H1 (cell line): ENCODE measurements at regions not wholly inside any gene's neighbourhood (a gene's known extent, or its start where the extent isn't known, plus 50 kb on each side); places are given as distances from the start of the nearest gene placed in this dataset.

Experiments used
- ASH2L ChIP-seq: fragments of 200-600, 300-600 bp; sonication (generic); IDR thresholded peaks from one replicate; pipeline ENCODE4 v1.7.1; 2017; ENCODE audit warnings: low read length
- CHD1 ChIP-seq: IDR thresholded peaks from 2 replicates; pipeline ENCODE4 v1.6.1; 2012; ENCODE audit warnings: low read depth, low read length, improper control_type of control experiment
- CHD2 ChIP-seq: IDR thresholded peaks from 2 replicates; pipeline ENCODE4 v1.6.1; 2012; ENCODE audit warnings: low read length, improper control_type of control experiment
- NRF1 ChIP-seq: IDR thresholded peaks from 2 replicates; pipeline ENCODE4 v1.6.1; 2011; ENCODE audit warnings: mild to moderate bottlenecking, low read depth, low read length, improper control_type of control experiment
- POU5F1 ChIP-seq: IDR thresholded peaks from 2 replicates; pipeline ENCODE4 v1.6.1; 2011; ENCODE audit warnings: low read depth, mild to moderate bottlenecking, low read length, moderate library complexity
- RFX5 ChIP-seq: IDR thresholded peaks from 2 replicates; pipeline ENCODE4 v1.6.1; 2011; ENCODE audit warnings: low read depth, low read length, improper control_type of control experiment, borderline replicate concordance
- RXRA ChIP-seq: IDR thresholded peaks from 2 replicates; pipeline ENCODE4 v1.6.1; 2011; ENCODE audit warnings: low read depth, mild to moderate bottlenecking, low read length, moderate library complexity; ENCODE audit not compliant: insufficient read depth
- SUZ12 ChIP-seq: fragments of 200-600 bp; sonication (generic); IDR thresholded peaks from 2 replicates; pipeline ENCODE4 v1.6.1; 2012; ENCODE audit warnings: mild to moderate bottlenecking, inconsistent platforms, low read length, moderate library complexity, mixed read lengths
- TF ChIP-seq, protein P1 (sequence below), 3 experiments: IDR thresholded peaks; 1 replicate in 2 of 3; 2 replicates in 1 of 3; pipeline versions ENCODE4 v1.5.1 to v1.6.1; 2011; ENCODE audit warnings: low read length in 3 of 3, mild to moderate bottlenecking in 3 of 3, inconsistent platforms in 2 of 3, low read depth in 1 of 3, moderate library complexity in 1 of 3; ENCODE audit not compliant: insufficient read depth in 1 of 3; ENCODE audit errors: control extremely low read depth in 1 of 3

DNA sequence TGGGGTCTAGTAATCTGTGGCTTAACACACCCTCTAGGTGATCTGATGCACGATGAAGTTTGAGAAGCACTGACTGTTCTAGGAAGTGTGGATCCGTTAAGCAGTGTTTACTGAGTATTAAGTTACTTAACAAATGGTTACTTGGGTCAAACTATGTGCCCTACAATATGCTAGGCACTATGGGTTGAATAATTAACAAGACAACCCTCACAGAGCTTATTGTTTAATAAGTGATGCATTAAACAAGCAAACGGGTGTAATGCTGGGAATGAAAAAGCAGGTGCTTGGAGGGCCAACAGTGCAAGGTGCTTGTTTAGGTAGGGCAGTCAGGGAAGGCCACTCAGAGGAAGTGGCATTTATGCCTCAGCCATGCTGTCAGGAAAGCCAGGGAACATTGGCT, 378.0 kb upstream of the PODXL start (continued):
- TF ChIP-seq NRF1 (no peak), SUZ12 (no peak), RFX5 (no peak), RXRA (no peak), POU5F1 (no peak), CHD2 (no peak), ASH2L (no peak), CHD1 (no peak)
- TF ChIP-seq, protein P1, sequence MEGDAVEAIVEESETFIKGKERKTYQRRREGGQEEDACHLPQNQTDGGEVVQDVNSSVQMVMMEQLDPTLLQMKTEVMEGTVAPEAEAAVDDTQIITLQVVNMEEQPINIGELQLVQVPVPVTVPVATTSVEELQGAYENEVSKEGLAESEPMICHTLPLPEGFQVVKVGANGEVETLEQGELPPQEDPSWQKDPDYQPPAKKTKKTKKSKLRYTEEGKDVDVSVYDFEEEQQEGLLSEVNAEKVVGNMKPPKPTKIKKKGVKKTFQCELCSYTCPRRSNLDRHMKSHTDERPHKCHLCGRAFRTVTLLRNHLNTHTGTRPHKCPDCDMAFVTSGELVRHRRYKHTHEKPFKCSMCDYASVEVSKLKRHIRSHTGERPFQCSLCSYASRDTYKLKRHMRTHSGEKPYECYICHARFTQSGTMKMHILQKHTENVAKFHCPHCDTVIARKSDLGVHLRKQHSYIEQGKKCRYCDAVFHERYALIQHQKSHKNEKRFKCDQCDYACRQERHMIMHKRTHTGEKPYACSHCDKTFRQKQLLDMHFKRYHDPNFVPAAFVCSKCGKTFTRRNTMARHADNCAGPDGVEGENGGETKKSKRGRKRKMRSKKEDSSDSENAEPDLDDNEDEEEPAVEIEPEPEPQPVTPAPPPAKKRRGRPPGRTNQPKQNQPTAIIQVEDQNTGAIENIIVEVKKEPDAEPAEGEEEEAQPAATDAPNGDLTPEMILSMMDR (IDR thresholded peaks at IDR 0.05; ENCODE audit: control extremely low read depth in 1 of 3, insufficient read depth in 1 of 3, low read depth in 1 of 3, low read length in 3 of 3): no peak
